HepG2 (cell line): ENCODE measurements at regions not wholly inside any gene's neighbourhood (a gene's known extent, or its start where the extent isn't known, plus 50 kb on each side); places are given as distances from the start of the nearest gene placed in this dataset.

Experiments used
- ATAC-seq: fragments of 200-7000 bp; cut with Tn5 transposase; 3 replicates; pipeline ENCODE4 v1.9.1; 2020; ENCODE audit warnings: mild to moderate bottlenecking, moderate library complexity
- BruUV-seq: library from RNA; stranded (reverse); fragments of 400-500 nt; replicated peaks from 2 replicates; lab custom pipeline; 2021; lab: Mats Ljungman, UMichigan
- CTCF ChIA-PET: fragments of 300-600 bp; formaldehyde crosslinking; extraction: SDS; loops from one replicate; lab custom pipeline; 2021; ENCODE audit warnings: low total read pairs, inconsistent platforms, low intra/inter-chr PET ratio; lab: Yijun Ruan, JAX
- POLR2A ChIA-PET: fragments of 350-600 bp; sonication (Branson Sonifier 250); formaldehyde crosslinking; loops from one replicate; lab custom pipeline; 2020; ENCODE audit warnings: antibody characterized with exemption, inconsistent platforms; lab: Yijun Ruan, JAX
- DNase-seq: peaks from one replicate; pipeline ENCODE4 v3.0.0-alpha.2; 2015; ENCODE audit warnings: low spot score
- FAIRE-seq: peaks from 3 replicates; lab custom pipeline; 2011; peaks lifted over from hg19 to GRCh38; lab: Jason Lieb, UNC
- H2AFZ ChIP-seq: one replicate; pipeline ENCODE4 v1.6.1; 2011; ENCODE audit warnings: low read length, inconsistent platforms
- H3K27ac ChIP-seq: fragments of 300-600 bp; 3 replicates; pipeline ENCODE4 v1.8.0; 2011; ENCODE audit warnings: mixed run types, mild to moderate bottlenecking, mixed read lengths, low read length, inconsistent platforms; ENCODE audit not compliant: insufficient read depth; ENCODE audit errors: extremely low read length
- H3K27me3 ChIP-seq, 2 experiments: fragments of 200-600 bp in 1 of 2; 2 replicates in 1 of 2; 3 replicates in 1 of 2; pipeline versions ENCODE4 v1.6.0 to v1.8.0; 2011; ENCODE audit warnings: low read length in 2 of 2, mild to moderate bottlenecking in 2 of 2, moderate library complexity in 2 of 2, inconsistent platforms in 1 of 2; ENCODE audit not compliant: insufficient read depth in 2 of 2, control insufficient read depth in 1 of 2
- H3K36me3 ChIP-seq, 2 experiments: fragments of 200-600 bp in 1 of 2; replicated peaks in 1 of 2; 2 replicates in 1 of 2; 3 replicates in 1 of 2; pipeline versions ENCODE4 v1.5.1 to v1.8.0; 2011; ENCODE audit warnings: low read length in 2 of 2, inconsistent platforms in 1 of 2; ENCODE audit not compliant: insufficient read depth in 2 of 2, control insufficient read depth in 1 of 2
- H3K4me1 ChIP-seq: 2 replicates; pipeline ENCODE4 v1.5.1; 2012; ENCODE audit warnings: low read length, inconsistent platforms; ENCODE audit not compliant: insufficient read depth
- H3K4me2 ChIP-seq: 2 replicates; pipeline ENCODE4 v1.6.0; 2011; ENCODE audit warnings: low read depth, low read length, inconsistent platforms
- H3K4me3 ChIP-seq, 3 experiments: fragments of 200-600 bp in 1 of 3; sonication (generic), shearing (Covaris generic) in 1 of 3; replicated peaks in 1 of 3; 2 replicates each; pipeline ENCODE4 v1.5.1; 2011 to 2016; ENCODE audit warnings: low read length in 3 of 3, inconsistent platforms in 2 of 3, low read depth in 2 of 3, mild to moderate bottlenecking in 2 of 3, control low read depth in 1 of 3, mixed read lengths in 1 of 3; ENCODE audit not compliant: insufficient read depth in 1 of 3
- H3K79me2 ChIP-seq: one replicate; pipeline ENCODE4 v1.6.1; 2011; ENCODE audit warnings: low read length, inconsistent platforms; ENCODE audit not compliant: insufficient read depth
- H3K9ac ChIP-seq: 2 replicates; pipeline ENCODE4 v1.6.0; 2011; ENCODE audit warnings: mild to moderate bottlenecking, low read depth, low read length, inconsistent platforms; ENCODE audit not compliant: insufficient read depth
- H3K9me3 ChIP-seq: 2 replicates; pipeline ENCODE4 v1.5.1; 2012; ENCODE audit warnings: mild to moderate bottlenecking, low read length
- H4K20me1 ChIP-seq: 2 replicates; pipeline ENCODE4 v1.6.0; 2011; ENCODE audit warnings: inconsistent platforms, mild to moderate bottlenecking, low read length, moderate library complexity; ENCODE audit not compliant: insufficient read depth
- CBX5 ChIP-seq: sonication (generic); formaldehyde crosslinking; IDR thresholded peaks from 2 replicates; pipeline ENCODE4 v1.4.0; 2020; ENCODE audit warnings: missing genetic modification reagents, borderline replicate concordance
- CENPBD1 ChIP-seq: sonication (generic); formaldehyde crosslinking; IDR thresholded peaks from 2 replicates; pipeline ENCODE4 v1.8.0; 2022; ENCODE audit warnings: missing genetic modification reagents, low read depth, mild to moderate bottlenecking, borderline replicate concordance
- NFKBIZ ChIP-seq: IDR thresholded peaks from 2 replicates; pipeline ENCODE4 v1.6.1; 2018; ENCODE audit warnings: missing genetic modification reagents, missing compliant biosample characterization
- NFRKB ChIP-seq: fragments of 450-650 bp; IDR thresholded peaks from 2 replicates; pipeline ENCODE4 v1.6.1; 2017
- POLR2AphosphoS5 ChIP-seq: IDR thresholded peaks from 2 replicates; pipeline ENCODE4 v1.6.1; 2012; ENCODE audit warnings: low read depth, low read length
- TAF1 ChIP-seq: sonication (generic); formaldehyde crosslinking; IDR thresholded peaks from 2 replicates; pipeline ENCODE4 v1.4.0; 2020; ENCODE audit warnings: missing genetic modification reagents
- TSC22D2 ChIP-seq: sonication (generic); formaldehyde crosslinking; IDR thresholded peaks from 2 replicates; pipeline ENCODE4 v1.5.1; 2020; ENCODE audit warnings: missing genetic modification reagents, mild to moderate bottlenecking, borderline replicate concordance
- ZFP36 ChIP-seq: fragments of 150-350 bp; IDR thresholded peaks from 2 replicates; pipeline ENCODE4 v1.6.1; 2018; ENCODE audit warnings: borderline replicate concordance, low read length, low read depth; ENCODE audit not compliant: partially characterized antibody
- ZNF180 ChIP-seq: sonication (generic); formaldehyde crosslinking; IDR thresholded peaks from 2 replicates; pipeline ENCODE4 v1.4.0; 2020; ENCODE audit warnings: low read depth, missing genetic modification reagents, borderline replicate concordance
- ZNF317 ChIP-seq: sonication (generic); formaldehyde crosslinking; IDR thresholded peaks from 2 replicates; pipeline ENCODE4 v1.5.0; 2020; ENCODE audit warnings: mild to moderate bottlenecking, missing genetic modification reagents
- ZNF678 ChIP-seq: sonication (generic); formaldehyde crosslinking; IDR thresholded peaks from 2 replicates; pipeline ENCODE4 v1.4.0; 2020; ENCODE audit warnings: mild to moderate bottlenecking, missing genetic modification reagents
- WGBS: methylation state at CpG from one replicate; pipeline ENCODE4 v1.1.6; 2017; ENCODE audit warnings: low lambda C conversion rate; 5-methylcytosine and 5-hydroxymethylcytosine counted together
- in situ Hi-C: cut with HindIII; loops from 2 replicates; pipeline ENCODE4 v1.10.0; 2017; ENCODE audit warnings: low pct_unique_long_range_greater_than_20kb; ENCODE audit not compliant: extremely low pct_ligation_motif_present
- intact Hi-C: fragments of 100-400 bp; cut with micrococcal nuclease; formaldehyde crosslinking; loops from one replicate; pipeline ENCODE4 v1.10.0; 2022; ENCODE audit not compliant: unreplicated experiment

- TF ChIP-seq CENPBD1 (CRISPR knock-in tag): no peak
- TF ChIP-seq CBX5 (CRISPR knock-in tag): no peak
- no peak for TF ChIP-seq ZNF317 (CRISPR knock-in tag)
- TF ChIP-seq TSC22D2 (CRISPR knock-in tag): no peak
Measured at GRCh38 chr4:33864290-33864859, 2379.9 kb downstream of the ARAP2 start (continued).

GRCh38 chr4:33873791-33874190, 2370.5 kb downstream of the ARAP2 start:
- Histone ChIP-seq H4K20me1 (no peaks in the 10 kb centered on the region), H3K4me2 (no peak overlapping the region), H3K79me2 (no peaks in the 10 kb centered on the region), H3K4me1 (no peaks in the 10 kb centered on the region), H3K4me3 (no peak overlapping the region), H3K9me3 (peaks cover 52% of the 10 kb centered on the region), H2AFZ (no peak overlapping the region)
- FAIRE-seq: no peak
- in situ Hi-C loops: no loop called here
- WGBS: 3% methylated on average over 1 of the region's 1 CpG
- no TSS peak for BruUV-seq
- TF ChIP-seq TAF1: no peak
- no peak for TF ChIP-seq NFRKB
- TF ChIP-seq POLR2AphosphoS5: no peak
- TF ChIP-seq ZFP36: no peak
- no peak for TF ChIP-seq ZNF180
- no peak for TF ChIP-seq NFKBIZ (CRISPR knock-in tag)
- no peak for TF ChIP-seq ZNF678 (CRISPR knock-in tag)
- TF ChIP-seq, all 625 proteins: peak for 0
- no peaks in the 10 kb centered on the region; a peak in 1 of 5 replicates for H3K27me3 ChIP-seq
- H3K9ac ChIP-seq: no peak overlapping the region
- no peak overlapping the region for H3K27ac ChIP-seq
- ATAC-seq: no peak
- intact Hi-C loops: no loop called here
- no peak for DNase-seq
- H3K36me3 ChIP-seq: no peaks in the 10 kb centered on the region
- ChIA-PET CTCF (no interaction called here), POLR2A (no interaction called here)
